ENCODE measurements at regions not wholly inside any gene's neighbourhood (a gene's known extent, or its start where the extent isn't known, plus 50 kb on each side); places are given as distances from the start of the nearest gene placed in this dataset.
"Not testable (repeated sequence)": the region's sequence is repeated elsewhere in the genome, so short reads cannot be mapped to it uniquely, and the experiment has no call there.

- no peaks in the 10 kb centered on the region for H3K36me3 ChIP-seq (replicated peaks)
- in situ Hi-C loops (cut with MboI; ENCODE audit: low sequenced_read_pairs) = no loop called here
- H3K27me3 ChIP-seq (ENCODE audit: low read depth) = no peaks in the 10 kb centered on the region
- no peak overlapping the region for H3K4me3 ChIP-seq
- H3K4me1 ChIP-seq = no peaks in the 10 kb centered on the region
- DNase-seq (ENCODE audit: low spot score in 2 of 2) = no peak
- H3K9me3 ChIP-seq = no peaks in the 10 kb centered on the region
Measured at GRCh38 chr7:351681-352480, 61.9 kb downstream of the FOXL3 start.

DNA sequence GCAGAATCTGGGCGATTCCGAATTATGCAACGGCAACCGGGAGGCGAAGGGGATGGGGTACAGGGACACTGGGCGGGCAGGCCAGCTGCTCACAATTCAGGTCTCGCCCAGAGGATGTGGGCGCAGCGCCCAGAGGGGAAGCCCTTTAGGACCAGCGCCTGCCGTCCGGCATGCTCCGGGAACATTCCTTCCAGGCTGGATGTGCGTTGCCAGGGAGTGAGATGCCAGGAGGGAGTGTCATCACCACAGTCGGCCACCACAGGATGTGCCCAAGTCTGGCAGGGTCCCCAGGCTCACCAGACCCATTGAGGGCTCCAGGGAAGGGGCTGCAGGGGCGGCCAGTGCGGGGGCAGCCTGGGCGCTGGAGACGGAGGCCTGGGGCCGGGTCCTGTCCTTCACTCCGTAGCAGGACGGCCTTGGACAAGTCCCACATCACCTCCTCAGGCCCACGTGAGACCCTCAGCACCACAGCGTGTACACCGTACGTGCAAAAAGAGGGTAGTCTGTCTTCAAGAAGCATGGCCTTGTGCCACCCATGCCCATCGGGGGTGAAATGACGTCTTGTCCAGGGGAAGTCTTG, 63.9 kb downstream of the FOXL3 start:
- no peaks in the 10 kb centered on the region for H3K27me3 ChIP-seq (ENCODE audit: low read depth)
- DNase-seq (ENCODE audit: low spot score in 2 of 2) = no peak
- no peaks in the 10 kb centered on the region for H3K4me1 ChIP-seq
- H3K36me3 ChIP-seq (replicated peaks) = no peaks in the 10 kb centered on the region
- no peak overlapping the region for H3K4me3 ChIP-seq
- no peaks in the 10 kb centered on the region for H3K9me3 ChIP-seq
- in situ Hi-C loops (cut with MboI; ENCODE audit: low sequenced_read_pairs) = no loop called here

- H3K4me3 ChIP-seq = no peak overlapping the region
- no peak for DNase-seq (ENCODE audit: low spot score in 2 of 2)
- no peaks in the 10 kb centered on the region for H3K27me3 ChIP-seq (ENCODE audit: low read depth)
- H3K36me3 ChIP-seq (replicated peaks) = no peaks in the 10 kb centered on the region
- no peaks in the 10 kb centered on the region for H3K9me3 ChIP-seq
- in situ Hi-C loops (cut with MboI; ENCODE audit: low sequenced_read_pairs) = no loop called here
- H3K4me1 ChIP-seq = no peaks in the 10 kb centered on the region
Measured at GRCh38 chr7:354597-355470, 64.9 kb downstream of the FOXL3 start.

- in situ Hi-C loops (cut with MboI; ENCODE audit: low sequenced_read_pairs) = no loop called here
- DNase-seq (ENCODE audit: low spot score in 2 of 2) = no peak
- Histone ChIP-seq H3K4me3 (no peak overlapping the region), H3K36me3 (replicated peaks) (no peaks in the 10 kb centered on the region), H3K27me3 (ENCODE audit: low read depth) (no peaks in the 10 kb centered on the region), H3K9me3 (no peaks in the 10 kb centered on the region), H3K4me1 (no peaks in the 10 kb centered on the region)
Measured at GRCh38 chr7:355568-355967, 65.6 kb downstream of the FOXL3 start.

GRCh38 chr7:356087-356486, 66.1 kb downstream of the FOXL3 start:
- Histone ChIP-seq H3K36me3 (replicated peaks) (no peaks in the 10 kb centered on the region), H3K4me3 (no peak overlapping the region), H3K27me3 (ENCODE audit: low read depth) (no peaks in the 10 kb centered on the region), H3K9me3 (no peaks in the 10 kb centered on the region), H3K4me1 (no peaks in the 10 kb centered on the region)
- no peak for DNase-seq (ENCODE audit: low spot score in 2 of 2)
- in situ Hi-C loops (cut with MboI; ENCODE audit: low sequenced_read_pairs) = no loop called here

DNA sequence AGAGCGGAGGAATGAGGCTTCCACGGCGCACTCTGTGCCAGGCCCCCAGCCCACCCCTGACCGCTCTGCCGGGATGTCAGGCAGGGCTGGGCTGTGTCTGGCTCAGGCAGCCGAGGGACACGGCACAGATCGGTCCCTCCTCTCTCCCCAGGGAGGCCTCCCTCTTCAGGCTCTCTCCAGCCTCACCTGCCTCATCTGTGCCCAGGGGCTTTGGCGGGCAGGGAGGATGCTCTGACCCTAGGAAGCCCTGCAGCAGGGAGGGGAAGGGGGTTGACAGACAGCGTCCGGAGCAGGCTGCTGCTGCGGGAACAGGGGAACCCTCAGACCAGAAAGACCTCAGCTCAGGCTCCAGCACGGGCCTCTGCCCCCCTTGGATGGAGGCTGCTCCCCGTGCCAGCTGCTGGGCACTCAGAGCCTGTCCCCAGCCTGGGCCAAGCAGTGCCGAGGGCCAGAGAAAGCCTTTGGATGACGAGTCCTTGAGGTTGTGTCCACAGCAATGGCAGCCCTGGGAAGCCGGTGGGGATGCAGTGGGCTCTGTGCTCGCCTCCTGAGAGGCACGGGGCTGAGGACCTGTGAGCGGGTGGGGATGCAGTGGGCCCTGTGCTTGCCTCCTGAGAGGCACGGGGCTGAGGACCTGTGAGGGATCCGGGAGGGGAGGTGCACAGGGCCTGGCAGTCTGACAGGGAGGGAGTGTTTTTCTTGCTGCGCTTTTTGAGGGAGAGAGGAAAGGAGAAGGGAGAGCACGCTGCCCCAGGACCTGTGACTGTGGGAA, 66.9 kb downstream of the FOXL3 start:
- H3K9me3 ChIP-seq = no peaks in the 10 kb centered on the region
- H3K27me3 ChIP-seq (ENCODE audit: low read depth) = no peaks in the 10 kb centered on the region

DNA sequence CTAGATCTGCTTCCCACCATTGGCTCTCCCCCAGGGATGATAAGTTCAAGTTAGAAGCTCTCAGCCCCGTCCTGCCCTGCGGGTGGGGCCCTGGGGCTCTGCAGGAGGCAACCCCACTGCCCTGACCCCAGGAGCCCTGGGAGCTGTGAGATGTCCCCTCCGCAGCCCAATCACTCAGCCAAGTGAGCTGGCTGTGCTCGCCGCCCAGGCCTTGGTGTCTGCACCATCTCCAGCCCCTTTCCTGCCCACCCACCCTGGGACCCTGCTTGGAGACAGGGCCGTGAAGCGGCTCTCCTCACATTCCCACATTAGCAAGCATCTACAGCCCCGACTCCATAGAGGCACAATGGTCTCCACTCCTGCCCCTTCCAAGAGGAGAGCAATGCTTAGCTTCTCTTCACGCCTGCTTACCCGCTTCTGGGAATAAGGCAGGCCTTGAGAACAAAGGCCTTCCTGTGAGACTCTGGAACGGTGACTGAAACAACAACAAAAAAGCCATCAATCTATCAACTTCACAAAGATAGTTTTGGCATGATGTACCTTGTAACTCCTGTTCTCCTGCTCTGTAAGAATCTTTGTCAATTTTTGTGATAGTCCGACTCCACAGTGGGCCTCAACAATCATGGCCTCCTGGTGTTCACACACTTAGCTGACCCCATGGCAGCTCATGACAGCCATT, 67.7 kb downstream of the FOXL3 start:
- no peak overlapping the region for H3K4me3 ChIP-seq
- in situ Hi-C loops (cut with MboI; ENCODE audit: low sequenced_read_pairs) = no loop called here
- DNase-seq (ENCODE audit: low spot score in 2 of 2) = no peak
- H3K4me1 ChIP-seq = no peaks in the 10 kb centered on the region
- H3K27me3 ChIP-seq (ENCODE audit: low read depth) = no peaks in the 10 kb centered on the region
- H3K9me3 ChIP-seq = no peaks in the 10 kb centered on the region
- no peaks in the 10 kb centered on the region for H3K36me3 ChIP-seq (replicated peaks)

More for the DNA sequence above, 66.9 kb downstream of the FOXL3 start:
- Histone ChIP-seq H3K4me3 (no peak overlapping the region), H3K36me3 (replicated peaks) (no peaks in the 10 kb centered on the region), H3K4me1 (no peaks in the 10 kb centered on the region)
- DNase-seq (ENCODE audit: low spot score in 2 of 2) = no peak
- in situ Hi-C loops (cut with MboI; ENCODE audit: low sequenced_read_pairs) = no loop called here

GRCh38 chr7:358352-358751, 68.4 kb downstream of the FOXL3 start:
- Histone ChIP-seq H3K9me3 (no peaks in the 10 kb centered on the region), H3K4me3 (no peak overlapping the region), H3K27me3 (ENCODE audit: low read depth) (no peaks in the 10 kb centered on the region), H3K36me3 (replicated peaks) (no peaks in the 10 kb centered on the region), H3K4me1 (no peaks in the 10 kb centered on the region)
- in situ Hi-C loops (cut with MboI; ENCODE audit: low sequenced_read_pairs) = no loop called here
- no peak for DNase-seq (ENCODE audit: low spot score in 2 of 2)

DNA sequence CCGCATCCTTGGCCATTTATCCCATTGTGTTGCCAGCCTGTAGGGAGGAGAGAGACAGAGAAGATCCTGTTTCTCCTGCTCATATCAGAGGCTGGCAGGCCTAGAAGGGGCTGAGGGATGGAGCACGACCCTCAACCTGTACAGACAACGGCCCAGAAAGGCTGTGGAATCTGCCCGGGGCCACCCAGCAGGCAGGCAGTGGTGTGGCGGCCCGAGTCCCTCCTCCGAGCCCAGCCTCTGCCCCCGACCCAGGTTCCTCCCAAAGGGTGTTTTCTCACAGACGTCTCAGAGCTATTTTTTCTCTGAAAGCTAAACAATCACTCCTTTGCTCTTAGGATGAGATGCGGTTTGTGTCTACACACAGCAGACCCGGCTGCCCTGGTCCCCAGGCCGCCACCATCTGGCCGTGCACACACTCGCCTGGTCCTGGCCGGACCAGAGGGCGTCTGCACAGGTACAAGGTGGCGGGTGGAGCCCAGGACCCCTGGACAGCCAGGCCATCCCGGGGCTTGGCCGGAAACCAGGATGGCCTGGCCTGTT, 69.3 kb downstream of the FOXL3 start:
- no peaks in the 10 kb centered on the region for H3K4me1 ChIP-seq
- no peaks in the 10 kb centered on the region for H3K9me3 ChIP-seq
- in situ Hi-C loops (cut with MboI; ENCODE audit: low sequenced_read_pairs) = no loop called here
- H3K36me3 ChIP-seq (replicated peaks) = no peaks in the 10 kb centered on the region
- no peaks in the 10 kb centered on the region for H3K27me3 ChIP-seq (ENCODE audit: low read depth)
- no peak for DNase-seq (ENCODE audit: low spot score in 2 of 2)
- no peak overlapping the region for H3K4me3 ChIP-seq

GRCh38 chr7:359766-360361, 69.9 kb downstream of the FOXL3 start:
- Histone ChIP-seq H3K36me3 (replicated peaks) (no peaks in the 10 kb centered on the region), H3K9me3 (no peaks in the 10 kb centered on the region), H3K4me3 (no peak overlapping the region), H3K27me3 (ENCODE audit: low read depth) (no peaks in the 10 kb centered on the region), H3K4me1 (no peaks in the 10 kb centered on the region)
- no peak for DNase-seq (ENCODE audit: low spot score in 2 of 2)
- in situ Hi-C loops (cut with MboI; ENCODE audit: low sequenced_read_pairs) = no loop called here

GRCh38 chr7:360454-361100, 70.6 kb downstream of the FOXL3 start:
- in situ Hi-C loops (cut with MboI; ENCODE audit: low sequenced_read_pairs) = no loop called here
- H3K9me3 ChIP-seq = no peaks in the 10 kb centered on the region
- H3K36me3 ChIP-seq (replicated peaks) = no peaks in the 10 kb centered on the region
- H3K4me1 ChIP-seq = no peaks in the 10 kb centered on the region
- DNase-seq (ENCODE audit: low spot score in 2 of 2) = no peak
- H3K27me3 ChIP-seq (ENCODE audit: low read depth) = no peaks in the 10 kb centered on the region
- no peak overlapping the region for H3K4me3 ChIP-seq

DNA sequence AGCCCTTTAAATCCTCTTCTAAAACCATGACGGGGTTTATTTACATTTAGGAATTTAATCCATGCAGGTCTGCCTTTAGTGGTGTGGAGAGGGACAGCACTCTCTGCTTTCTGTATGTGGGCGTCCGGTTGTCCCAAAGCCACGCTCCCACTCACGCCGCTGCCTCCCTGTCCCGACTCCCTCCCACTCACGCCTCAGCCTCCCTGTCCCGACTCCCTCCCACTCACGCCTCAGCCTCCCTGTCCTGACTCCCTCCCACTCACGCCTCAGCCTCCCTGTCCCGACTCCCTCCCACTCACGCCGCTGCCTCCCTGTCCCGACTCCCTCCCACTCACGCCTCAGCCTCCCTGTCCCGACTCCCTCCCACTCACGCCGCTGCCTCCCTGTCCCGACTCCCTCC, 71.2 kb downstream of the FOXL3 start:
- in situ Hi-C loops (cut with MboI; ENCODE audit: low sequenced_read_pairs); H3K4me3 ChIP-seq; H3K4me1 ChIP-seq; H3K36me3 ChIP-seq (replicated peaks); DNase-seq (ENCODE audit: low spot score in 2 of 2); H3K9me3 ChIP-seq; H3K27me3 ChIP-seq (ENCODE audit: low read depth): not testable (repeated sequence)

Measured in HAP-1 (cell line).